NT2/D1 (cell line): ENCODE measurements at regions not wholly inside any gene's neighbourhood (a gene's known extent, or its start where the extent isn't known, plus 50 kb on each side); places are given as distances from the start of the nearest gene placed in this dataset.

Source experiments
- YY1 ChIP-seq: IDR thresholded peaks from 2 replicates; pipeline ENCODE4 v1.6.1; 2011; ENCODE audit not compliant: insufficient read length, insufficient read depth
- ZNF274 ChIP-seq: IDR thresholded peaks from 2 replicates; pipeline ENCODE4 v1.6.1; 2011; ENCODE audit warnings: mild to moderate bottlenecking, low read depth, low read length

DNA sequence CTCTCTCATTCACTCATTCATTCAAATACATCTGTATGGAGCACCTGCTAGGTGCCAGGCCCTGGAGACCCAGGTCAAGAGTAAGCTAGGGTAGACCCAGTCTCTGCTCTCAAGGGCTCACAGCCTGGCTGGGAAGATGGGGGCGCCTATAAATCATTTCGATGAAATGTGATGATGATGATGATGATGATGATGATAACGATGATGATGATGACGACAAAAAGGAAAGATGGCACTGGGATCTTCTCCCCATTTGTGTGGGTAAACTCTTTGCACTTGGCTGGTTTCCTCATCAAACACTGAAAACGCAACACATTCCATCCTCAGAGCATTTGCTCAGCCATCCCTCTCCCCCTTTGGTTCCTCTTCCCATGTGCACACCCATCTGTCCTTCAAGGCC lies 188.0 kb upstream of the CDYL start:
- TF ChIP-seq ZNF274 (no peak), YY1 (no peak)
